Spinal cord (tissue), 9 donors: ENCODE measurements at regions not wholly inside any gene's neighbourhood (a gene's known extent, or its start where the extent isn't known, plus 50 kb on each side); places are given as distances from the start of the nearest gene placed in this dataset.

Experiments used
- DNase-seq, 6 donors: peaks; one replicate each; pipeline versions ENCODE4 v3.0.0 to v3.0.0-alpha.2; 2013 to 2015; ENCODE audit warnings: low spot score in 6 of 6, low read depth in 4 of 6
- H3K27ac ChIP-seq: one replicate; pipeline ENCODE4 v1.5.1; 2013; ENCODE audit warnings: low read depth, low read length, control low read depth
- H3K27me3 ChIP-seq: one replicate; pipeline ENCODE4 v1.6.1; 2013; ENCODE audit warnings: low read length; ENCODE audit not compliant: control insufficient read depth, insufficient read depth
- H3K36me3 ChIP-seq: one replicate; pipeline ENCODE4 v1.6.1; 2013; ENCODE audit warnings: low read length; ENCODE audit not compliant: control insufficient read depth, insufficient read depth
- H3K4me1 ChIP-seq: one replicate; pipeline ENCODE4 v1.6.1; 2013; ENCODE audit warnings: low read length; ENCODE audit not compliant: control insufficient read depth, insufficient read depth
- H3K4me3 ChIP-seq: one replicate; pipeline ENCODE4 v1.5.1; 2013; ENCODE audit warnings: low read depth, low read length, control low read depth
- H3K9me3 ChIP-seq: one replicate; pipeline ENCODE4 v1.6.1; 2013; ENCODE audit warnings: low read length; ENCODE audit not compliant: control insufficient read depth, insufficient read depth
- WGBS: methylation state at CpG from one replicate; pipeline ENCODE4 v1.1.5; 2013; ENCODE audit warnings: missing lambda C conversion rate; ENCODE audit not compliant: insufficient coverage; 5-methylcytosine and 5-hydroxymethylcytosine counted together
- donor health status: healthy.

GRCh38 chr3:106245400-106245799, 376.6 kb upstream of the CBLB start:
- no peaks in the 10 kb centered on the region for H3K27me3 ChIP-seq
- H3K27ac ChIP-seq, result no peak overlapping the region
- no peaks in the 10 kb centered on the region for H3K36me3 ChIP-seq
- no peak overlapping the region for H3K4me3 ChIP-seq
- DNase-seq, result peak in 1 of 6 donors; percentile 8
- H3K4me1 ChIP-seq, result no peaks in the 10 kb centered on the region
- H3K9me3 ChIP-seq, result no peaks in the 10 kb centered on the region

GRCh38 chr3:106247902-106248684, 379.3 kb upstream of the CBLB start:
- H3K27ac ChIP-seq, result no peak overlapping the region
- H3K27me3 ChIP-seq, result no peaks in the 10 kb centered on the region
- no peak for DNase-seq
- H3K4me1 ChIP-seq, result no peaks in the 10 kb centered on the region
- H3K4me3 ChIP-seq, result no peak overlapping the region
- peaks cover 3% of the 10 kb centered on the region for H3K9me3 ChIP-seq
- WGBS, result no CpG with 5 or more reads among the region's 5 CpGs
- H3K36me3 ChIP-seq, result no peaks in the 10 kb centered on the region

GRCh38 chr3:106249159-106249558, 380.3 kb upstream of the CBLB start:
- no peaks in the 10 kb centered on the region for H3K27me3 ChIP-seq
- H3K9me3 ChIP-seq, result peaks cover 3% of the 10 kb centered on the region
- H3K36me3 ChIP-seq, result no peaks in the 10 kb centered on the region
- WGBS, result no CpG with 5 or more reads among the region's 2 CpGs
- H3K27ac ChIP-seq, result no peak overlapping the region
- no peaks in the 10 kb centered on the region for H3K4me1 ChIP-seq
- no peak overlapping the region for H3K4me3 ChIP-seq
- DNase-seq, result no peak

GRCh38 chr3:106249981-106250380, 381.2 kb upstream of the CBLB start:
- Histone ChIP-seq H3K4me1 (no peaks in the 10 kb centered on the region), H3K36me3 (no peaks in the 10 kb centered on the region), H3K4me3 (no peak overlapping the region), H3K27me3 (no peaks in the 10 kb centered on the region), H3K9me3 (peaks cover 3% of the 10 kb centered on the region), H3K27ac (no peak overlapping the region)
- DNase-seq, result peak in 1 of 6 donors; percentile 65

- no peak overlapping the region for H3K27ac ChIP-seq
- no peaks in the 10 kb centered on the region for H3K27me3 ChIP-seq
- WGBS, result 100% methylated on average over 1 of the region's 2 CpGs
- H3K9me3 ChIP-seq, result peaks cover 3% of the 10 kb centered on the region
- H3K4me3 ChIP-seq, result no peak overlapping the region
- DNase-seq, result no peak
- no peaks in the 10 kb centered on the region for H3K4me1 ChIP-seq
- H3K36me3 ChIP-seq, result no peaks in the 10 kb centered on the region
Observed at GRCh38 chr3:106251160-106251892, 382.5 kb upstream of the CBLB start.

- H3K36me3 ChIP-seq, result no peaks in the 10 kb centered on the region
- WGBS, result 91% methylated on average over 6 of the region's 6 CpGs
- H3K9me3 ChIP-seq, result peaks cover 3% of the 10 kb centered on the region
- H3K4me3 ChIP-seq, result no peak overlapping the region
- H3K27me3 ChIP-seq, result no peaks in the 10 kb centered on the region
- no peak overlapping the region for H3K27ac ChIP-seq
- DNase-seq, result no peak
- H3K4me1 ChIP-seq, result no peaks in the 10 kb centered on the region
Observed at GRCh38 chr3:106255870-106256248, 387.0 kb upstream of the CBLB start.

- DNase-seq, result no peak
- Histone ChIP-seq H3K9me3 (no peaks in the 10 kb centered on the region), H3K27me3 (no peaks in the 10 kb centered on the region), H3K4me1 (no peaks in the 10 kb centered on the region), H3K27ac (no peak overlapping the region), H3K4me3 (no peak overlapping the region), H3K36me3 (no peaks in the 10 kb centered on the region)
- WGBS, result 77% methylated on average over 7 of the region's 11 CpGs
Observed at GRCh38 chr3:106256249-106256957, 387.6 kb upstream of the CBLB start.

- no peaks in the 10 kb centered on the region for H3K9me3 ChIP-seq
- no peaks in the 10 kb centered on the region for H3K4me1 ChIP-seq
- H3K4me3 ChIP-seq, result no peak overlapping the region
- DNase-seq, result no peak
- no peak overlapping the region for H3K27ac ChIP-seq
- WGBS, result 100% methylated on average over 1 of the region's 3 CpGs
- H3K27me3 ChIP-seq, result no peaks in the 10 kb centered on the region
- H3K36me3 ChIP-seq, result no peaks in the 10 kb centered on the region
Observed at GRCh38 chr3:106257172-106257571, 388.4 kb upstream of the CBLB start.

- Histone ChIP-seq H3K27ac (no peak overlapping the region), H3K4me3 (no peak overlapping the region), H3K27me3 (no peaks in the 10 kb centered on the region), H3K36me3 (no peaks in the 10 kb centered on the region), H3K4me1 (no peaks in the 10 kb centered on the region), H3K9me3 (no peaks in the 10 kb centered on the region)
- no peak for DNase-seq
- 100% methylated on average over 1 of the region's 1 CpG for WGBS
Observed at GRCh38 chr3:106261396-106261795, 392.6 kb upstream of the CBLB start.
